Transverse colon (tissue), 4 donors: ENCODE measurements at regions not wholly inside any gene's neighbourhood (a gene's known extent, or its start where the extent isn't known, plus 50 kb on each side); places are given as distances from the start of the nearest gene placed in this dataset.
A peak's percentile ranks its signal among the peaks of the same experiment; 100 is the strongest.

ENCODE experiments used
- EP300 ChIP-seq: sonication (generic); formaldehyde crosslinking; IDR thresholded peaks from one replicate; pipeline ENCODE4 v1.6.1; 2017; ENCODE audit warnings: antibody characterized with exemption, low read depth
- POLR2A ChIP-seq: fragments of 450-650 bp; IDR thresholded peaks from one replicate; pipeline ENCODE4 v1.6.1; 2016; ENCODE audit warnings: antibody characterized with exemption, mild to moderate bottlenecking, moderate library complexity
- POLR2AphosphoS5 ChIP-seq, 3 donors: sonication (generic); formaldehyde crosslinking; IDR thresholded peaks; one replicate each; pipeline ENCODE4 v1.6.1; 2016; ENCODE audit warnings: antibody characterized with exemption in 3 of 3
- TF ChIP-seq, protein P1 (sequence below), 5 experiments: fragments of 200-600 bp in 3 of 5; fragments of 450-650 bp in 2 of 5; sonication (generic) in 3 of 5; IDR thresholded peaks; 1 replicate in 2 of 5; 2 replicates in 3 of 5; pipeline ENCODE4 v1.5.1; 2016 to 2017; ENCODE audit warnings: antibody characterized with exemption in 5 of 5, inconsistent platforms in 3 of 5, mild to moderate bottlenecking in 2 of 5, moderate library complexity in 1 of 5

DNA sequence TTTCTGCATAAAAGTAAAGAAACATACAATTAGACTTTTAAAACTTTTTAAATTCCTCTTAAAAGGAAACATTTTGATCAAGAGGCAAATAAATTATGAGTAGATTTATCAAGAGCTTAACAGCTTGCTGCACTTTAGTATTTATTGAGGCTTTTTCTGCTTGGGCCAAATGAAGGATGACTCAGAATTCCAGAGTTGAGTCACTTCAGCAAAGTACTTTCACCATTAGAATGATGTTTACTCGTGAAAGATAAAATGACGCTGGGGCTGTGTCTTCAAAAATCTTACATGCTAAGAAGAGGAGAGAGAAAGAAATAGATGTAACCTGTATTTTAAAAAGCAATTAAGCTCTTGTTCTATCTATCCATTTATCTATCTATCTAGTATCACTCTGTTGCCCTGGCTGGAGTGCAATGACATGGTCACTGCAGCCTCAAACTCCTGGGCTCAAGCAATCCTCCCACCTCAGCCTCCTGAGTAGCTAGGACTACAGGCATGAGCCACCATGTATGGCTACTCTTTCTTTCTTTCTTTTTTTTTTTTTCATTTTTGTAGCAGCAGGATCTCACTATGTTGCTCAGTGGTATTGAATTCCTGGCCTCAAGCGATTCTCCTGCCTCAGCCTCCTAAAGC is 75.3 kb upstream of the RIOK3 start:
- TF ChIP-seq, protein P1, sequence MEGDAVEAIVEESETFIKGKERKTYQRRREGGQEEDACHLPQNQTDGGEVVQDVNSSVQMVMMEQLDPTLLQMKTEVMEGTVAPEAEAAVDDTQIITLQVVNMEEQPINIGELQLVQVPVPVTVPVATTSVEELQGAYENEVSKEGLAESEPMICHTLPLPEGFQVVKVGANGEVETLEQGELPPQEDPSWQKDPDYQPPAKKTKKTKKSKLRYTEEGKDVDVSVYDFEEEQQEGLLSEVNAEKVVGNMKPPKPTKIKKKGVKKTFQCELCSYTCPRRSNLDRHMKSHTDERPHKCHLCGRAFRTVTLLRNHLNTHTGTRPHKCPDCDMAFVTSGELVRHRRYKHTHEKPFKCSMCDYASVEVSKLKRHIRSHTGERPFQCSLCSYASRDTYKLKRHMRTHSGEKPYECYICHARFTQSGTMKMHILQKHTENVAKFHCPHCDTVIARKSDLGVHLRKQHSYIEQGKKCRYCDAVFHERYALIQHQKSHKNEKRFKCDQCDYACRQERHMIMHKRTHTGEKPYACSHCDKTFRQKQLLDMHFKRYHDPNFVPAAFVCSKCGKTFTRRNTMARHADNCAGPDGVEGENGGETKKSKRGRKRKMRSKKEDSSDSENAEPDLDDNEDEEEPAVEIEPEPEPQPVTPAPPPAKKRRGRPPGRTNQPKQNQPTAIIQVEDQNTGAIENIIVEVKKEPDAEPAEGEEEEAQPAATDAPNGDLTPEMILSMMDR (IDR thresholded peaks at IDR 0.05): no peak
- TF ChIP-seq POLR2A (no peak), POLR2AphosphoS5 (IDR thresholded peaks at IDR 0.05) (peak in 1 of 3 donors; percentile 21), EP300 (no peak)
